Adrenal gland (tissue), 9 donors: ENCODE measurements at regions not wholly inside any gene's neighbourhood (a gene's known extent, or its start where the extent isn't known, plus 50 kb on each side); places are given as distances from the start of the nearest gene placed in this dataset.

Experiments used
- DNase-seq, 7 donors: peaks; one replicate each; pipeline ENCODE4 v3.0.0-alpha.2; 2019 to 2020
- H3K27ac ChIP-seq, 5 donors: fragments of 200-600 bp; sonication (generic) in 4 of 5; 1 replicate in 3 of 5; 2 replicates in 2 of 5; pipeline versions ENCODE4 v1.5.1 to v1.8.0; 2016 to 2020; ENCODE audit warnings: mild to moderate bottlenecking in 1 of 5
- H3K27me3 ChIP-seq: fragments of 200-600 bp; 2 replicates; pipeline ENCODE4 v1.8.0; 2021
- H3K36me3 ChIP-seq, 2 donors: fragments of 200-600 bp; replicated peaks in 1 of 2; 1 replicate in 1 of 2; 2 replicates in 1 of 2; pipeline versions ENCODE4 v1.5.1 to v1.8.0; 2018 to 2022
- H3K4me1 ChIP-seq, 2 donors: fragments of 200-600 bp; replicated peaks in 1 of 2; 1 replicate in 1 of 2; 2 replicates in 1 of 2; pipeline versions ENCODE4 v1.5.1 to v1.8.0; 2018 to 2021
- H3K4me3 ChIP-seq, 4 donors: fragments of 200-600 bp; sonication (generic) in 3 of 4; one replicate each; pipeline ENCODE4 v1.5.1; 2016 to 2018
- H3K9me3 ChIP-seq, 3 donors: fragments of 200-600 bp; sonication (generic) in 1 of 3; replicated peaks in 1 of 3; 1 replicate in 2 of 3; 2 replicates in 1 of 3; pipeline versions ENCODE4 v1.5.1 to v1.8.0; 2016 to 2021
- POLR2A ChIP-seq, 2 donors: fragments of 450-650 bp; IDR thresholded peaks; one replicate each; pipeline ENCODE4 v1.6.1; 2017; ENCODE audit warnings: antibody characterized with exemption in 2 of 2, mild to moderate bottlenecking in 2 of 2, moderate library complexity in 1 of 2
- WGBS, 4 donors: extraction: QIAGEN DNeasy Blood & Tissue Kit in 2 of 4; methylation state at CpG; one replicate each; pipeline versions ENCODE4 v1.1.5 to v1.1.7; 2013 to 2017; 5-methylcytosine and 5-hydroxymethylcytosine counted together
- intact Hi-C, 2 donors: fragments of 100-400 bp; cut with DNase I; formaldehyde crosslinking; loops; one replicate each; pipeline versions ENCODE4 v1.14.1 to v1.15.0; 2022 to 2023
- TF ChIP-seq, protein P1 (sequence below), 6 experiments: fragments of 450-650 bp in 4 of 6; fragments of 200-600 bp in 2 of 6; sonication (generic) in 1 of 6; IDR thresholded peaks; 1 replicate in 5 of 6; 2 replicates in 1 of 6; pipeline versions ENCODE4 v1.5.1 to v1.8.0; 2016 to 2021; ENCODE audit warnings: antibody characterized with exemption in 6 of 6, mild to moderate bottlenecking in 2 of 6, moderate library complexity in 1 of 6
- donor health status: healthy with polysubstance abuse.
- donor health status: Bipolar disorder and iron deficiency.
- donor health status: DM: yes; HTN: yes; CAD: no.
- donor health status: DM: no; HTN: no; CAD: no.
- donor health status: DM: no; HTN: no; CAD: no.

DNA sequence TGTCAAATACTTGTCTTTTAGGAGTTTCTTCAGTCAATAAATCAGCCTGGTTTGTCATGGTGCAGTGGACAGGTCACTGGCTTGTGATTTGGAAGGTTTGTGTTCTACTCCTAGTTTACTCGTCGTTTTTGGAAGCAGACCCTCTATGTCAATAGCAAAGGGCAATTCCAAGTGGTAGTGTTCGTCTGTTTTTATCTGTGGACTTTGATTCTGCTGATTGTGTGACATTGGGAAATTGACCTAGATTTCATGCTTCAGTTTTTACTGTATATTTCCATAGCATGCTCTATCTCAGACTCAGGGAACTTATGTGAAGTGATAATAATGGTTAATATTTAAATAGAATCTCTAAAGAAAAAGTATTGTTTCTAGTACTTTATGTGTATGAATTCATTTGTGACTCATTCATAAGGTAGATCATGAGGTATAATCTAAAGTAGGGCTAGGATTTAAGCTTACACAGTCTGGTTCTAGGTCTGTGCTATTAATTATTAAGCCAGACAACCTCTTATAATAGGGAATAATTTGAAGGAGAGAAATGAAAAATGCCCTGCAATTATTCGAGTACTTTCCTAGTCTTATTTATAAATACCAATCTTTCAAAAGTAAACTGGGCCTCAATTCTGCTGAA is 198.1 kb downstream of the REEP3 start:
- Histone ChIP-seq H3K9me3 (no peaks in the 10 kb centered on the region), H3K4me3 (no peak overlapping the region), H3K27ac (no peak overlapping the region), H3K36me3 (no peaks in the 10 kb centered on the region), H3K4me1 (peaks cover 0 to under 1% of the 10 kb centered on the region in 2 donors), H3K27me3 (no peaks in the 10 kb centered on the region)
- TF ChIP-seq, protein P1, sequence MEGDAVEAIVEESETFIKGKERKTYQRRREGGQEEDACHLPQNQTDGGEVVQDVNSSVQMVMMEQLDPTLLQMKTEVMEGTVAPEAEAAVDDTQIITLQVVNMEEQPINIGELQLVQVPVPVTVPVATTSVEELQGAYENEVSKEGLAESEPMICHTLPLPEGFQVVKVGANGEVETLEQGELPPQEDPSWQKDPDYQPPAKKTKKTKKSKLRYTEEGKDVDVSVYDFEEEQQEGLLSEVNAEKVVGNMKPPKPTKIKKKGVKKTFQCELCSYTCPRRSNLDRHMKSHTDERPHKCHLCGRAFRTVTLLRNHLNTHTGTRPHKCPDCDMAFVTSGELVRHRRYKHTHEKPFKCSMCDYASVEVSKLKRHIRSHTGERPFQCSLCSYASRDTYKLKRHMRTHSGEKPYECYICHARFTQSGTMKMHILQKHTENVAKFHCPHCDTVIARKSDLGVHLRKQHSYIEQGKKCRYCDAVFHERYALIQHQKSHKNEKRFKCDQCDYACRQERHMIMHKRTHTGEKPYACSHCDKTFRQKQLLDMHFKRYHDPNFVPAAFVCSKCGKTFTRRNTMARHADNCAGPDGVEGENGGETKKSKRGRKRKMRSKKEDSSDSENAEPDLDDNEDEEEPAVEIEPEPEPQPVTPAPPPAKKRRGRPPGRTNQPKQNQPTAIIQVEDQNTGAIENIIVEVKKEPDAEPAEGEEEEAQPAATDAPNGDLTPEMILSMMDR (IDR thresholded peaks at IDR 0.05), result no peak
- no peak for TF ChIP-seq POLR2A (IDR thresholded peaks at IDR 0.05)
- WGBS, 4 donors, result 43 to 53% (median 46%) methylated on average over 4 of the region's 4 CpGs
- DNase-seq, result no peak
- intact Hi-C loops, result loop anchor here (5.0 to 10.0 kb wide), 2 partner anchors 85 to 87 kb away; no protein-coding TSS in a partner anchor

DNA sequence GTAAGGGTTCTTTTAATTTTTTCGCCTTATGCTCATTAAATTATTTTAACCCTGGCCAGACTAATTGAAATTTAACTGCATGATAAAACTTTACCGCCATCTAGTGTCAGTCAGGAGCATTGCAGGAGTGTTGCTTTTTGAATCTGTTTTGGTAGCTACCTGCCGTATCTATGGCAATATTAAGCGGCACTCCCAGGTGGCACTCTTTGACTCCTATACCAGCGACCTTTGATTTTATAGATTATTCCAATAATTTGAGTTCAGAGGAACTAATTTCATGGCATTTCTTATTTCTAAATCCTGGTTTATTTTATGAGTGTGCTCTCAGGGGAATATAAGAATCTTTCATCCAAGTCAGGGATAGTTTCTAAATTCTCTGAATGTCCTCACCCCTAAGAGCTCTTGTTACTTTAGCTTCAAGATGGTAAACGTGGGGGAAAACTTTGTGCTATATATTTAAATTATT is 198.9 kb downstream of the REEP3 start:
- 1 to 3% (median 2%) methylated on average over 6 of the region's 6 CpGs for WGBS, 4 donors
- Histone ChIP-seq H3K27me3 (no peaks in the 10 kb centered on the region), H3K4me3 (no peak overlapping the region), H3K4me1 (no peaks in the 10 kb centered on the region), H3K27ac (no peak overlapping the region), H3K9me3 (no peaks in the 10 kb centered on the region), H3K36me3 (no peaks in the 10 kb centered on the region)
- peak in 3 of 7 donors; percentile 35 to 73 (median 54) for DNase-seq
- intact Hi-C loops, result loop anchor here in 1 of 2 donors (10.0 kb wide), 1 partner anchor 555 kb away; no protein-coding TSS in a partner anchor
- TF ChIP-seq, protein P1 (IDR thresholded peaks at IDR 0.05), result peak; percentile 85 to 99 (median 95)
- TF ChIP-seq POLR2A (IDR thresholded peaks at IDR 0.05), result no peak

DNA sequence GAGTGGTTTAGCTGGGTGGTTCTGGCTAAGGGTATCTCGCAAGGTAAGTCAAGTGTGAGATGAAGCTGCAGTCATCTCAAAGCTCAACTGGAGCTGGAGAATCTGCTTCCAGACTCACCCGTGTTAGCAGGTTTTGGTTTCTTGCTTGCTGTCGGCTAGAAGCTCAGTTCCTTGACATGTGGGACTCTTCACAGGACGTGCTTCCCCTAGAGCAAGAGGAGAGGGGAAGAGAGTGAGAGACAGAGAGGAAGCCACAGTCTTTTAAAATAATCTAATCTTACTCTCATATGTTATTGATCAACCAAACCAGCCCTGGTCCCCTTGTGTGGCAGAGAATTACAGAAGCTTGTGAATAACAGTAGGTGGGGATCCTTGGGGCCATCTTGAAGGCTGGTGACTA is 199.5 kb downstream of the REEP3 start:
- WGBS, 4 donors, result 29 to 44% (median 41%) methylated on average over 4 of the region's 4 CpGs
- intact Hi-C loops, result loop anchor here in 1 of 2 donors (10.0 kb wide), 1 partner anchor 556 kb away; no protein-coding TSS in a partner anchor

DNA sequence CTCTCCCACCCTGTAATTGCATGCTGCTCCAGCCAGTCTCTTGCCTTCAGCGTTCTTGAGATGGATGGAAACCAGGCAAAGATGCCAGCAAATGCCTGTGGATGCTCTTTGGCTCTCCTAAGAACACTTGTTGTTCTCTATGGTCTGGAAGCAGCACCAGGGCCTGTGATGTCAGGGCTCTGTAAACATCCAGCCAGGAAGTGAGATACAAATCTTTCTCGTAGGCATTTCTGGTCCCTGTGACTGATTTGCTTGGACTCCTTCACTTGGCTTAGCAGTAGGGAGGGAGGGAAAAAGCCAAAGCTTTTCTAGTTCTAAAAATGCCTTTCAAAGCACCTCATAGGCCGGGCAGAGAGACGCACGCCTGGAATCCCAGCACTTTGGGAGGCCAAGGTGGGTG is 201.3 kb downstream of the REEP3 start:
- H3K27me3 ChIP-seq, result no peaks in the 10 kb centered on the region
- DNase-seq, result no peak
- no peak overlapping the region for H3K4me3 ChIP-seq
- no peaks in the 10 kb centered on the region for H3K9me3 ChIP-seq
- 39 to 59% (median 42%) methylated on average over 5 of the region's 5 CpGs for WGBS, 4 donors
- no peaks in the 10 kb centered on the region for H3K36me3 ChIP-seq
- TF ChIP-seq, protein P1 (IDR thresholded peaks at IDR 0.05), result no peak
- TF ChIP-seq POLR2A (IDR thresholded peaks at IDR 0.05), result no peak
- no peaks in the 10 kb centered on the region for H3K4me1 ChIP-seq
- peak overlapping the region in 1 of 5 donors; percentile 22 for H3K27ac ChIP-seq
- intact Hi-C loops, result loop anchor here in 1 of 2 donors (10.0 kb wide), 1 partner anchor 558 kb away; no protein-coding TSS in a partner anchor

More for the DNA sequence above, 199.5 kb downstream of the REEP3 start:
- Histone ChIP-seq H3K4me1 (no peaks in the 10 kb centered on the region), H3K4me3 (no peak overlapping the region), H3K27me3 (no peaks in the 10 kb centered on the region), H3K9me3 (no peaks in the 10 kb centered on the region), H3K36me3 (no peaks in the 10 kb centered on the region), H3K27ac (no peak overlapping the region)
- DNase-seq, result no peak
- TF ChIP-seq, protein P1 (IDR thresholded peaks at IDR 0.05), result no peak
- TF ChIP-seq POLR2A (IDR thresholded peaks at IDR 0.05), result no peak
